Chondrocyte (in vitro differentiated cells): ENCODE measurements at regions not wholly inside any gene's neighbourhood (a gene's known extent, or its start where the extent isn't known, plus 50 kb on each side); places are given as distances from the start of the nearest gene placed in this dataset.

Source experiments
- DNase-seq: peaks from one replicate; pipeline ENCODE4 v3.0.0; 2021; ENCODE audit warnings: mixed read lengths, low spot score
- H3K27ac Mint-ChIP-seq: one replicate; pipeline ENCODE4 v1.8.0; 2021; ENCODE audit warnings: mild to moderate bottlenecking, moderate library complexity, mixed read lengths; ENCODE audit not compliant: unreplicated experiment
- H3K27me3 Mint-ChIP-seq: 2 replicates; pipeline ENCODE4 v1.8.0; 2021; ENCODE audit warnings: low read depth, mixed read lengths
- H3K36me3 Mint-ChIP-seq: 2 replicates; pipeline ENCODE4 v1.8.0; 2021; ENCODE audit warnings: low read depth, mixed read lengths
- H3K4me1 Mint-ChIP-seq: 2 replicates; pipeline ENCODE4 v1.8.0; 2021; ENCODE audit warnings: low read depth, mild to moderate bottlenecking, mixed read lengths
- H3K4me3 Mint-ChIP-seq: one replicate; pipeline ENCODE4 v1.8.0; 2021; ENCODE audit warnings: mild to moderate bottlenecking, moderate library complexity, mixed read lengths; ENCODE audit not compliant: unreplicated experiment
- H3K9me3 Mint-ChIP-seq: 2 replicates; pipeline ENCODE4 v1.8.0; 2021; ENCODE audit warnings: low read depth, mixed read lengths
- TF ChIP-seq, protein P1 (sequence below): fragments of 200-600 bp; sonication (generic); IDR thresholded peaks from 2 replicates; pipeline ENCODE4 v1.5.0; 2021; ENCODE audit warnings: antibody characterized with exemption, mild to moderate bottlenecking, moderate library complexity

DNA sequence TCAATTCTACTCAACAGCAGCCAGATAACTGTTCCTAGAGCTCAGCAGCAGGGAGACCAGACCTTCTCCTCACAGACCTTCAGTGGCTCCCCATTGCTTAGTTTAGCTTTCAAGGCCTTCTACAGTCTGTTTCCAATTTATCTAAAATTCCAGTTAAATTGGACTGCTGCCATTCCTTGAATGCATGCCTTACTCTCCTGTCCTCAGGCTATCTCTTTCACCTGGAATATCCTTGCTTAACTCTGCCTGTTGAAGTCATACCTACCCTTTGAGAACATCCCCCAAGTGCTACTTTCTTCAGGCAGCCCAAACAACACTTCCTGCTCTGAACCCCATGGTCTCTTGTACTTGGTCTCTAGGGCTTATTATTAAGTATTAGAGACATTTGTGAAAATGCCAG is 120.7 kb upstream of the TENM4 start:
- Mint-ChIP-seq H3K36me3 (no peaks in the 10 kb centered on the region), H3K9me3 (peaks cover 2% of the 10 kb centered on the region), H3K27me3 (peaks cover 9% of the 10 kb centered on the region), H3K27ac (no peak overlapping the region), H3K4me1 (no peaks in the 10 kb centered on the region), H3K4me3 (no peak overlapping the region)
- DNase-seq = no peak
- TF ChIP-seq, protein P1, sequence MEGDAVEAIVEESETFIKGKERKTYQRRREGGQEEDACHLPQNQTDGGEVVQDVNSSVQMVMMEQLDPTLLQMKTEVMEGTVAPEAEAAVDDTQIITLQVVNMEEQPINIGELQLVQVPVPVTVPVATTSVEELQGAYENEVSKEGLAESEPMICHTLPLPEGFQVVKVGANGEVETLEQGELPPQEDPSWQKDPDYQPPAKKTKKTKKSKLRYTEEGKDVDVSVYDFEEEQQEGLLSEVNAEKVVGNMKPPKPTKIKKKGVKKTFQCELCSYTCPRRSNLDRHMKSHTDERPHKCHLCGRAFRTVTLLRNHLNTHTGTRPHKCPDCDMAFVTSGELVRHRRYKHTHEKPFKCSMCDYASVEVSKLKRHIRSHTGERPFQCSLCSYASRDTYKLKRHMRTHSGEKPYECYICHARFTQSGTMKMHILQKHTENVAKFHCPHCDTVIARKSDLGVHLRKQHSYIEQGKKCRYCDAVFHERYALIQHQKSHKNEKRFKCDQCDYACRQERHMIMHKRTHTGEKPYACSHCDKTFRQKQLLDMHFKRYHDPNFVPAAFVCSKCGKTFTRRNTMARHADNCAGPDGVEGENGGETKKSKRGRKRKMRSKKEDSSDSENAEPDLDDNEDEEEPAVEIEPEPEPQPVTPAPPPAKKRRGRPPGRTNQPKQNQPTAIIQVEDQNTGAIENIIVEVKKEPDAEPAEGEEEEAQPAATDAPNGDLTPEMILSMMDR = no peak

DNA sequence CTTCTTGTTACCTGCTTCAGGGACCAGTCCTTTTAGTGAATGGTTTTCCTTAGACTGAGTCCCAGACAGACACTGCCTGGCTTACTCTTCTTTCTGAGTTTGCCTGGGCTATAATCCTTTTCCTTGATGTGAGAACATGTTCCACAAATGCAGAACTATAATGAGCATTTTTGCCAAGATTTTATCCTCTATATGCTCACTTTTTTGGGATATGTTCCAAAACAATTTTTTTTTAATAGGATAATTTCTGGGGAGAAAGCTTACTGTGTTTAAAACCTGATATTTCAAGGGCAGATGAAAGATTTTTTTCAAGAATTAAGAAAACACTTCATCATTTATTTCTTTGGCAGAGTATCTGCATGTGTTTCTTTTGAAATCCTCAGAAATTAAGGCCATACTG is 110.0 kb upstream of the TENM4 start:
- H3K27ac Mint-ChIP-seq = no peak overlapping the region
- peaks cover 2% of the 10 kb centered on the region for H3K9me3 Mint-ChIP-seq
- DNase-seq = no peak
- H3K36me3 Mint-ChIP-seq = no peaks in the 10 kb centered on the region
- H3K4me1 Mint-ChIP-seq = no peaks in the 10 kb centered on the region
- peaks cover 9% of the 10 kb centered on the region for H3K27me3 Mint-ChIP-seq
- no peak overlapping the region for H3K4me3 Mint-ChIP-seq
- TF ChIP-seq, protein P1 = no peak

DNA sequence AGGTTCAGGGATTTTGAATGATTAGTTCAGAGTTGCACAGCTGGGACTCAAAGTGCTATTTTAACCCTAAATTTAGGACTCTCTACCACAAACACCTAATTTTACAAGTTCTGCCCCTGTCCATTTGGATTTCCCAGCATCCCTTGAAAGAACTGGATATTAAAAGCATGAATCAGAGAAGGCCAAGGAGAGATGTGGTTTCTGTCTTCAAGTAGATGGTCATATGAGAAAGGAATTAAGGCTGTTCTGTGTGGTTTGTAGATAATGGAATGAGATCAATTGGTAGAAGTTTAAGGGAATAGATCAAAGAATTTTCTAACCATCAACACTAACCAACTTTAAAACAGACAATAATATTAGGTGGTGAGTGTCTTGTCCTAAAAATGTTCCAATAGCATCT is 106.4 kb upstream of the TENM4 start:
- no peak for DNase-seq
- TF ChIP-seq, protein P1 = no peak

DNA sequence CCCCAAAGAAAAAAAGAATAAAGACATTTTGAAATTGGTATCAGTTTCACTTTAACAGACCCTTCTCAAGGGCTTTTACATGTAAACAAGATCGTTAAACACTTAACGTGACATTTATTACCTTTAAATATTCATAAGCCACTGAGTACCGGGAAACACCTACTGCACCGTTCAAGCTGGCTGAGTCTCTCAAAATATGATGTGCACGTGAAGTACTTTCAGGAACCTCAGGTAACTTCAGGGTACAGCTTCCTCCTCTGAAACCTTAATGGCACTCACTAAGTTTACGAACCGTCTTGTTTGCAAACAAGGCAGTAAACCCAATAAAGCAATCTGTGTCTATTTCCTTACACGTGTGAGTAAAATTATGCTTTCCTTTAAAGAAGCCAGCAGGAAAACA is 105.5 kb upstream of the TENM4 start:
- TF ChIP-seq, protein P1 = no peak
- no peak overlapping the region for H3K27ac Mint-ChIP-seq
- peaks cover 23% of the 10 kb centered on the region for H3K27me3 Mint-ChIP-seq

More for the DNA sequence above, 106.4 kb upstream of the TENM4 start:
- peaks cover 14% of the 10 kb centered on the region for H3K27me3 Mint-ChIP-seq
- H3K4me3 Mint-ChIP-seq = no peak overlapping the region
- H3K36me3 Mint-ChIP-seq = no peaks in the 10 kb centered on the region
- no peaks in the 10 kb centered on the region for H3K9me3 Mint-ChIP-seq
- H3K4me1 Mint-ChIP-seq = no peaks in the 10 kb centered on the region
- H3K27ac Mint-ChIP-seq = no peak overlapping the region

GRCh38 chr11:79544361-79544760 is 103.5 kb upstream of the TENM4 start:
- DNase-seq = no peak
- Mint-ChIP-seq H3K9me3 (no peaks in the 10 kb centered on the region), H3K36me3 (no peaks in the 10 kb centered on the region), H3K27ac (no peak overlapping the region), H3K27me3 (peaks cover 30% of the 10 kb centered on the region), H3K4me3 (no peak overlapping the region), H3K4me1 (no peaks in the 10 kb centered on the region)
- TF ChIP-seq, protein P1 = no peak

More for the DNA sequence above, 105.5 kb upstream of the TENM4 start:
- Mint-ChIP-seq H3K9me3 (no peaks in the 10 kb centered on the region), H3K4me3 (no peak overlapping the region), H3K36me3 (no peaks in the 10 kb centered on the region), H3K4me1 (no peaks in the 10 kb centered on the region)
- DNase-seq = no peak
